NT2/D1 (cell line): ENCODE measurements at regions not wholly inside any gene's neighbourhood (a gene's known extent, or its start where the extent isn't known, plus 50 kb on each side); places are given as distances from the start of the nearest gene placed in this dataset.

Experiments used
- YY1 ChIP-seq: IDR thresholded peaks from 2 replicates; pipeline ENCODE4 v1.6.1; 2011; ENCODE audit not compliant: insufficient read length, insufficient read depth
- ZNF274 ChIP-seq: IDR thresholded peaks from 2 replicates; pipeline ENCODE4 v1.6.1; 2011; ENCODE audit warnings: mild to moderate bottlenecking, low read depth, low read length

DNA sequence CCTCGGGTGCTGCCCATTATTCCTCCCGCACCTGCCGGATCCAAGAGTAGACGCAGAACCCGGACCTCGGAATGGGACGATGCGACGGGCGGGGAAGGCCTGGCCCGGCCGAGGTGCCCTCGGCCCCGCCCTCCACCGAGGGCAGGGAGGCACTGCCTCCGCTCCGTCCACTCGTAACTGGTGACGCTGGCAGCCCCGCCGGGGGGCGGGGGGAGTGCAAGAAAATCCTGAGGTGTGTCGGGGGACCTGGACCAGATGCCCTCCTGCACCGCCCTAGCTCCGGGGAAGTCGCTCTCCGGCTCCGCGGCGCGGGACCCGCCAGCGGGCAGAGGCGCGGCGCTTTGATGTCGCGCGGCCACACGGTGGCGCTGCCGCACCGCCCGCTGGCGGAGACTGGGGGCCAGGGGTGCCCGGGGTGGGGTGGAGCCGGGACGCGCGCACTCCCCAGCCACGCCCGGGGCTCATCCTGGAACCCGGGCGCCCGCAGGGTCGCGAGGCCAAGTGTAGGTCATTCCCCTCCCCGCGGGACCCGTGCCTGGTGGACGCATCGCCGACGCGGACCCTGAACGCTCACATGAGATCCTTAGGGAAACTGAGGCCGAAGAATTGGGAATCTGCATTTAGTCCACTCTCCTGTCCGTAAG lies 202.8 kb downstream of the TTC8 start:
- TF ChIP-seq YY1 (no peak), ZNF274 (no peak)
